ENCODE measurements at regions not wholly inside any gene's neighbourhood (a gene's known extent, or its start where the extent isn't known, plus 50 kb on each side); places are given as distances from the start of the nearest gene placed in this dataset.
A peak's percentile ranks its signal among the peaks of the same experiment; 100 is the strongest.
"Not testable (repeated sequence)": the region's sequence is repeated elsewhere in the genome, so short reads cannot be mapped to it uniquely, and the experiment has no call there.

DNA sequence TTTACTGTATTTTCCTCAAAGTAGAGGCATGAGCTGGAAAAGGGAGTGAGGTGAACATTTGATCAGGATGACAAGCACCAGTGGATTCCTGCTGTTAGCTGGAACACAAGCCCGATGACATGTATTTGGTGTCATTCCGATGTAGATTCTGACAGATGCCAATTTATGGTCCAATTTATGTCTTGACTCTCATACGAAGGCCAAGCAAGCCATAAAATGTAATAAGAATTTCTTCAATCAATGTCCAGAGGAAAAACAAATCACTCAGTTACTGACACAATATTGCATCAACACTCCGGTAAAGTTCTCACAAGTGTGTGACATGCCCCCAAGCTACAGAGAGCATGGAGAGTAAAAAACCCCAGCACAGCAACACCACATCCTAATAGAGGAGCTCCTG, 138.3 kb upstream of the ZNF521 start:
- DNase-seq (ENCODE audit: low spot score), result no peak

DNA sequence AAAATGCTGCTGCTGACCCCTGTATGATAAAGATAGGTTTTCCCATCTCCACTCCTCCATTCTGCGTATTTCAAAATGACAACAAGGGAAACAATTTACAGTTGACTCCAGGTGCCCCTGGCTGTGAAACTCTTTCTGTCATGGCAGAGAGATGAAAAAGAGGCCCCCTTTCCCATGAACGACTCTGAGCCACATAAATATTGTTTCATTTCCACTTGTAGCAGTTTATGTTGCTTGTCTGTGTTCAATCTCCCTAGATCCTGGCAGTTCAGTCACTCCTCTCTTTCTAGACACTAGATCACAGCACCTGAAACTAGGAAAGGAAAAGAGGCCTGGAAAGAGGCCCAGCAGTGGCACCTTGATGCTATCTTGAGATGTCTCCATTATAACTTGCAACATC, 121.0 kb upstream of the ZNF521 start:
- DNase-seq (ENCODE audit: low spot score), result no peak

DNA sequence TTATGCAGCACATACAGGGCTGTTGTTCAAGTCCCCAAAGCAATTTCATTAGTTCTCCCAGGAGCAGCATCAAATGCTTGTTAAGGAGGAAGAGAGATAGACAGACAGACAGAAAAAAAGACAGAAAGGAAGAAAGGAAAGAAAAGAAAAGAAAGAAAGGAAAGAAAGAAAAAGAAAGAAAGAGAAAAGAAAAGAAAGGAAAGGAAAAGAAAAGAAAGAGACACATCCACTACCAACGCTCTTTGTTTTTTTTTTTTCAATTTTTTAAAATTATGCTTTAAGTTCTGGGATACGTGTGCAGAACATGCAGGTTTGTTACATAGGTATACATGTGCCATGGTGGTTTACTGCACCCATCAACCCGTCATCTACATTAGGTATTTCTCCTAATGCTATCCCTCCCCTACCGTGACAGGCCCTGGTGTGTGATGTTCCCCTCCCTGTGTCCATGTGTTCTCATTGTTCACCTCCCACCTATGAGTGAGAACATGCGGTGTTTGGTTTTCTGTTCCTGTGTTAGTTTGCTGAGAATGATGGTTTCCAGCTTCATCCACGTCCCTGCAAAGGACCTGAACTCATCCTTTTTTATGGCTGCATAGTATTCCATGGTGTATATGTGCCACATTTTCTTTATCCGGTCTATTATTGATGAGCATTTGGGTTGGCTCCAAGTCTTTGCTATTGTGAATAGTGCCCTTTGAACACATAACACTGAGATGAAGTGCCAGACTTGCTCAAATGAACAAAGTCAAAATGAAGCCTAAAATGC, 119.0 kb upstream of the ZNF521 start:
- DNase-seq (ENCODE audit: low spot score), result not testable (repeated sequence)

DNA sequence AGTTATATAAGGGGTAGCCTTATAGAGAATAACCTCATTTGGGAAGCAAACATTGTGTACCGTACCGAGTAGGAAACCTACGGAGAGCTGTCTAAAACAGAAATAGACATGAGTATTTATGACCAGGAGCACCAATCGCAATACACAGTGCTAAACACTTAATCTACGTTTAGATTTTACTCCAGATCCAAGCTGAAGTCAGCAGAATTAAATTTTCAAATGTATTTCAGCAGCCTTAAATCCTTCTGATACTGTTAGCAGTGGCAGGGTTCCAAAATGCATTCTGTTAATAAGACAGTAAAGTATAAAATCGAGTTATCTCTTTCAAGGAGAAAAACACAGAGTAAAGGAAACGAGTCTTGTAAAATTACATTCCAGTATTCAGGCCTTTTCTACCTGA, 118.1 kb upstream of the ZNF521 start:
- no peak for DNase-seq (ENCODE audit: low spot score)

DNA sequence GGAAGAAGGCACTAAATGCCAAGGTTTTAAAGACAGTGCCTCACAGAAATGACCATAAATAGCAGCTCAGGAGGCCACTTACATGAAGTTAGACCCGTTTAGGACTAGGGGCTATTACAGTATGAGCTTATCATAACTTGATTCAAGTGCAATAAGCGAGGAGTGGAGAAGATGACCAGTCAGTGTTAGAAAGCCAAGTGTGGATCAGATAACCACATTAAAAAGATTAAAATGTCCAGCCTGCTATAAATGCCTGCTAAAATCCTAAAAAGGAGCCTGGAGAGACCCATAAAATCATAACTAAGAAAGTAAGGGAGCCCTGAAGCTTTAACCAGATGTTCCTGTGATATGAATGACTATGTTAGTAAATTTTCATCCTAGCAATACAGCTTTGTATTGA, 117.5 kb upstream of the ZNF521 start:
- no peak for DNase-seq (ENCODE audit: low spot score)

DNA sequence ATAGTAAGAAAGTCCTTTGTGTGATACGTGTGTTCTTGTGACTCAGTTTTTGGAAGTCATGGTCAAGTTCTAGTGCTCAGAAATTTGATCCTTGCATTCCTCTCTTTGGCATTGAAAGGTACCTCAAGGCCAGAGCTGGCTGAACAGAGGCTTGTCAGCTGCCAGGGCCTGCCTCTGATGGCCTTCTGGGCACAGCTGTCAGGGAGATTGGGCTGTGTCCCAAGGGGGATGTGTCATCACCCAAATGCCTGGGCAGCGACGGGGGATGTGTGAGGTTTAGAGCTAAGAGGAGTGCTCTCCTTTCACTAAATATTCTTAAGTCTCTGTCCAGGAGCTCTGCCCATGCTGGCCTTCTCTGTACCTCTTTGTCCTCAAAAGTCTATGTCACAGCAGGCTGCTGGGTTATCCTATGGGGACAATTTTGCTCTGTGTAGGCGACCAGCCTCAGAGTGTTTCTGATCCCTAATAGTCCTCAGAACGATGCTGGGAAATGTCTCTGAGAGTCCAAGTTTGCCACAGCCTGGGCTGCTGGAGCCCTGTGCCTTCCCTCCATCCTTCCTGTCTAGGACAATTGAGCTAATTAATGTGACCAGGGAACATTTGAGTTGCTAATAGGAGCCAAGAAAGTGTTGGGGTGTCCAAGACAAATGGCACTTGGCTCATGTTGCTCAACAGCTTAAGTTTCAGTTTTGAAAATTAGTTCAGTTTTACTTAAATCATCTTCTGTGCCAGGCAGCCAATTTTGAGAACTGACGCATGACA, 115.4 kb upstream of the ZNF521 start:
- DNase-seq (ENCODE audit: low spot score), result peak; percentile 25

DNA sequence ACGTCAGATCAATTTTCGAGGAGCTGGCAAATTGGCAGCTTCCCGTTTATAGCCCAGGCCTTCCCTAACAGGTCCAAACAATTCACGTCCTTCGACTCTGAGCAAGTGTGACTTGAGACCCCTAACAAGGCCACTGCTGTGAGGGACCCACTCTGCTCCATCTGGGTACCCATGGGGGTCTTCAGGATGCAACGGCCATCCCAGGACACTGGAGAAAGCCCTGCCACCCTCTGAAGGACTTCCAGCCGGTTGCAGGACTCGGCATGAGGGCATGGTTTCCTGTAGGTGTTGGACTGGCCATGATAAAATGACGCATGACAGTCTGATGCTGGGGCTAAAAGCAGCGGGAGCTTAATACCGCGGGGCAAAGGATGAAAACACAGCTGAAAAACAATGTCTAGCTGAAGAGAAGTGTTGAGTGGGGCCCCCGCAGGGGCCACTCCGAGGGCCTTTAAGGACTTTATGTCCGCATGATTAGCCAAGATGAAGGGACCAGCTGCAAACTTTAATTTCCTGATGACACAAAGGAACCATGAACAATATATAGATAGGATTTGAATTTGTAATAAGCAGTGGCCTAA, 113.3 kb upstream of the ZNF521 start:
- DNase-seq (ENCODE audit: low spot score), result no peak

- DNase-seq (ENCODE audit: low spot score), result peak; percentile 55
These were observed 112.3 kb upstream of the ZNF521 start for GRCh38 chr18:25464227-25464626.

DNA sequence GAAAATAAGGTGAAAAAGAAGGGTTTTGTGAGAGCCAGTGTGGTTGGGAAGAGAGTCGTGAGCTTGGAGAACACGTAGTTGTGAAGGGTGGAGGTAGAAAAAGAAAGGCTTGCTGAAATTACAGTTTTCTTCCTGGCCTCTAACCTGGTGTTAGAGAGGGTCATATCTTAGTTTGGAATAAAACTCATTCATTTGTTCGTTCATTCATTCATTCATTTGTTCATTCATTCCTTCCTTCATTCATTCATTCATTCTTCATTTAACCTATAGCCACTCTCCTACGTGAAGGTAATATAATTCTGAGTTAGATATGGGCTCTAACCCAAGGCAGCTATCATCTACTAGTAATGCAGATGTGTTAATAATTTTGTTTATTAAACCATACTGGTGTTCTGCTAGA, 111.8 kb upstream of the ZNF521 start:
- DNase-seq (ENCODE audit: low spot score), result no peak

DNA sequence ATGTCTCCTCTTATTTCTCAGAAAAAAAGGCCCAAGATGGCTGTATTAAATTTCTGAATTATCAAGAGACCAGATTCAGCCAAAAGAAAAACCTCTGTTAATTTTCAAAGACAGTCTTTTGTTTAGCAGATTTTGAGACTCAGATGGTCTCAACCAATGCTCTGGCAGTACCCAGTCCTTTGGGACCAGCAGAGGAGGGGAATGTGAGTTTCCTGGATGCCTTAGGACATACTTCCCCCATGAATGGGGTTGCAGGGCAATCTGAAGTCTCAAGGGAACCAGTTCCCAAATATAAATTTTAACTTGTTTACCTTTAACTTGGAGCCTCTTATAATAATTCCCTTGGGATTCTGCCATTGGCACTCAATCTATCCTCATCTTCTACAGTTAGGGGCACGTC, 107.8 kb upstream of the ZNF521 start:
- no peak for DNase-seq (ENCODE audit: low spot score)

DNA sequence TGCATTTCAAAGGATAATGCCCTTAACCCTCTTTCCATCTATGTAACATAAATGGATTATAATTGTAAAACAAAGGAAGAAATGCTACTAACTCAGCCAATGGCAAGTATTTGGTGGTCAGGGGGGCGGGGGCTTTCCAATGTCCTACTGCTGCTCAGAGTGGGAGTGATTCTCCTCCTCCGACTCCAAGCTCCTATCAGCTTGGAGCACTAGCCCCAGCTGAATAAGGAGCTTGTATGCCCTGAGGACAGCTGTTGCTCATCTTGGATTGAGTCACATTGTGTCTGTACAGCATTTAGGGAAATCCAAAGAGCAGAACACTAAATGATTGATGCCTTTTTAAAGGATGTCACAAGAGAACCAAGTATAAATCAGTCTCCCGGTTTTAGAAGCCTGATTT, 105.6 kb upstream of the ZNF521 start:
- no peak for DNase-seq (ENCODE audit: low spot score)

GRCh38 chr18:25457126-25457525, 105.2 kb upstream of the ZNF521 start:
- no peak for DNase-seq (ENCODE audit: low spot score)

GRCh38 chr18:25456334-25457010, 104.5 kb upstream of the ZNF521 start:
- DNase-seq (ENCODE audit: low spot score), result no peak

GRCh38 chr18:25455646-25456045, 103.7 kb upstream of the ZNF521 start:
- DNase-seq (ENCODE audit: low spot score), result no peak

DNA sequence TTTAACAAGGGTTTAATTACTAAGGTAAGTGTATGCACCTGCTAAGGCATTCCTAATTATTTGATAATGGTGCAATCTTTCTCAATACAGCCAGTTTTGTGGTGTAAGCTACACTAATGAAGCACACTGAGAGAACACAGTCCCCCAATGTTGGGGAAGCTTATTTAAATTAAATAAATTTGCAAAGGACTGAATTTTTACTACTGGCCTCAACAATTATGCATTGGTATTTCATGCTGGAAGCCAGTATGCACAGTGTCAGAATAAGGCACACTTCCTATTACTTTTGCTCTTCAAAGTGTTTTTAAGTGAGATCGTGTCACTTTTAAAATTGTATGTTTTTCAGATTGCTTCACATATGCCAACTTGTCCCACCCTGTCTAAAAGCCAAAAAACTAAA, 103.2 kb upstream of the ZNF521 start:
- DNase-seq (ENCODE audit: low spot score), result no peak

DNA sequence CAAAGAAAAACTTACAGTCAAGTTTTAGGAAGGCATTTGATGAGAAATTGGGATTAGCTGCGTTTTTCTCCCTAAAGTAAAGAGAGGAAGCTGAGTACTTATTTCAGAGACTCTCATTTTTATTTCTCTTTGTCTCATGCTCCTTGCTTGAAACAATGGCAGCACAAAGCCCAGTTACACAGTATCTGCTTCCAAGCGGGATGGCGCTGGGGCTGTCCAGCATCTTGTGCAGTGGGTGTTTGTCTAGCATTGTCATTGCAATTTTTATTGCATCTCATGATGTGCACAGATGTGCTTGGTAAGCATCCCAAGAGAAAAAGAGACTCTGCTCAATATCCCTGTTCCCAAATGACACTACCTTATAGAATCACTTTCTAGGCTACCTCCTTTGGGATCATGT, 102.8 kb upstream of the ZNF521 start:
- no peak for DNase-seq (ENCODE audit: low spot score)

DNA sequence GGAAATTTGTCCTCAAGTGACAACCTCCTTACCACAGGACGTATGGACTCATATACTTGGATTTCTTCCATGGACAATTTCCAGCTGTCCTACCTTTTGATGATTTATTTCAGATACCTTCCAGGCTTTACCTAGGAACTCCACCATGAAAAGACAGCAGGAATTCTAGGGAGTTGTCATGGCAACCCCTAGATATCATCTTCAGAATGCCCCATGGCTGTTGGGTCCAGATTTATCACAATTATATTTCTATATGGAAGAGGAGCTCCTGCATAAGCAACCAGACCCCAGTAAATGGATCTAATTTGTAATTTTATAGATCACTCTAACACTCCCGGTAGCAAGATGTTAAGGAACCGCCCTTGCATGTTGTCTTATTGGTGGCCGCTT, 102.3 kb upstream of the ZNF521 start:
- no peak for DNase-seq (ENCODE audit: low spot score)

DNA sequence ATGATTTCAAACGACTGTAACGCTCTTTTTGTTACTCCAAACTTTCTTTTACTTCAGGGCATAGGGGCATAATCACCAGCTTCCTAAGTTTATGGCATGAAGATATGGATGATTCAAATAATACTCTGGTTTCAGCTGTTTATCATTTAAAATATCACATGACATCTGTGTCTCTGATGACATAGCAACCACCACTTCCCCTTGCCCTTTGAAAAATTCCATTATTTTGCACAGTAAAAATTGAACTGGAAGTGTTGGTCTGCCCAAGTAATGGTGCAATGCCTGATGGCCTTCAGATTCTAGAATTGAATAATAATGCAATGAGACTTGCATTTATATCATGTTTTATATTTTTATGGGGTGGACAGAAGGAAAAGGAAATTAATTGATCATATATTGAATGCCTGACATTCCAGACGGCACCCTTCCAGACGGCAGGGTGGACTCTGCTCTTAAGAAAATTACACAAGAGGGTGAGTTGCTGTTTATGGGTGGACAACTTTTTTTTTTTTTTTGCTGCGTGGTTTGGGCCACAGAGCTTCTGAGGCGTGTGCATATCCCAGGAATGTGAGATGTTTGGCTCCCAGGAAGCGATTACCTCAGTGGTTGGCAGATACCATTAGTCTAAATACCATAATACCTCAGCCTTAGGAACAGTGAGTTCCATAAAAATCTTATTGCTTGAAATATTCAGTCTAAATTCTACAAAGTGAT, 101.7 kb upstream of the ZNF521 start:
- DNase-seq (ENCODE audit: low spot score), result peak; percentile 67

- DNase-seq (ENCODE audit: low spot score), result no peak
These were observed 99.2 kb upstream of the ZNF521 start for GRCh38 chr18:25451077-25451658.

DNA sequence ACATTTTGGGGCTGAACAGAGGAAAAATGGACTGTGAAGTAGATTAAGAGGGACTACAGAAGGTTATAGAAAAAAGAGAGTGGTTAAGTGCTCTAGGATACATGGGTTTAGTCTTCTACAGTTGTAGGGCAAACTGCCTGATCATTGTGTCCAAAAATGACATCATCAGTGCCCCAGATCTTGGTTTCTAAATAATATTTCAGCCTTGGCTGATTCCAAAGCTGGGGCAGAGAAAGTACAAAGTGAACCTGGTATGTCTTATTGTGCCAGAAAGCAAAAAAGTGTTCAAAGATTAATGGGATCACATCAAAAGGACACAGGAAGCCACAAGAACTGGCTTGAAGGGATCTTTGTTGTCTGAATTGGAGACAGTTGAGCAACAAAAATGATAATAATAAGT, 97.1 kb upstream of the ZNF521 start:
- no peak for DNase-seq (ENCODE audit: low spot score)

GRCh38 chr18:25446972-25447371, 95.0 kb upstream of the ZNF521 start:
- no peak for DNase-seq (ENCODE audit: low spot score)

- DNase-seq (ENCODE audit: low spot score), result no peak
These were observed 93.5 kb upstream of the ZNF521 start for GRCh38 chr18:25445430-25445829.
